ENCODE measurements at regions not wholly inside any gene's neighbourhood (a gene's known extent, or its start where the extent isn't known, plus 50 kb on each side); places are given as distances from the start of the nearest gene placed in this dataset.

- H3K79me2 ChIP-seq (ENCODE audit: insufficient read depth, low read length), result no peaks in the 10 kb centered on the region
- no peaks in the 10 kb centered on the region for H3K9me3 ChIP-seq (ENCODE audit: low read length)
- no peak overlapping the region for H3K4me2 ChIP-seq (ENCODE audit: low read length)
- 0 out of 2 replicates have a peak, but pooled peaks cover 3% of the 10 kb centered on the region for H3K27me3 ChIP-seq (ENCODE audit: insufficient read depth, low read length)
- no peaks in the 10 kb centered on the region for H4K20me1 ChIP-seq (ENCODE audit: insufficient read depth, low read length)
- H3K4me1 ChIP-seq (ENCODE audit: insufficient read depth, low read length, severe bottlenecking), result no peaks in the 10 kb centered on the region
- no peak overlapping the region for H2AFZ ChIP-seq (ENCODE audit: low read length)
- H3K27ac ChIP-seq (ENCODE audit: low read depth, low read length, poor library complexity, severe bottlenecking), result no peak overlapping the region
- H3K9ac ChIP-seq (ENCODE audit: low read length), result no peak overlapping the region
- H3K36me3 ChIP-seq (ENCODE audit: insufficient read depth, low read length), result no peaks in the 10 kb centered on the region
- no peak for TF ChIP-seq EZH2 (IDR thresholded peaks at IDR 0.05; ENCODE audit: borderline replicate concordance, low read length)
- TF ChIP-seq CTCF (IDR thresholded peaks at IDR 0.05; ENCODE audit: low read length), result no peak
- no peak overlapping the region for H3K4me3 ChIP-seq (ENCODE audit: low read depth, low read length, poor library complexity, severe bottlenecking)
- no peaks in the 10 kb centered on the region for H3F3A ChIP-seq (ENCODE audit: insufficient read depth, low read length)
- H3K9me2 ChIP-seq (ENCODE audit: low read depth, low read length), result no peaks in the 10 kb centered on the region
These were observed 403.0 kb downstream of the GADD45G start for GRCh38 chr9:90007516-90008440.

GRCh38 chr9:90009447-90009846, 404.6 kb downstream of the GADD45G start:
- H3K4me1 ChIP-seq (ENCODE audit: insufficient read depth, low read length, severe bottlenecking), result no peaks in the 10 kb centered on the region
- TF ChIP-seq EZH2 (IDR thresholded peaks at IDR 0.05; ENCODE audit: borderline replicate concordance, low read length) (no peak), CTCF (IDR thresholded peaks at IDR 0.05; ENCODE audit: low read length) (no peak)
- H3K4me2 ChIP-seq (ENCODE audit: low read length), result no peak overlapping the region
- H3K9ac ChIP-seq (ENCODE audit: low read length), result no peak overlapping the region
- no peaks in the 10 kb centered on the region for H3K36me3 ChIP-seq (ENCODE audit: insufficient read depth, low read length)
- no peak overlapping the region for H3K4me3 ChIP-seq (ENCODE audit: low read depth, low read length, poor library complexity, severe bottlenecking)
- H3K27ac ChIP-seq (ENCODE audit: low read depth, low read length, poor library complexity, severe bottlenecking), result no peak overlapping the region
- H2AFZ ChIP-seq (ENCODE audit: low read length), result no peak overlapping the region
- H3K27me3 ChIP-seq (ENCODE audit: insufficient read depth, low read length), result no peaks in the 10 kb centered on the region
- no peaks in the 10 kb centered on the region for H3K9me2 ChIP-seq (ENCODE audit: low read depth, low read length)
- no peaks in the 10 kb centered on the region for H3K9me3 ChIP-seq (ENCODE audit: low read length)
- H3F3A ChIP-seq (ENCODE audit: insufficient read depth, low read length), result no peaks in the 10 kb centered on the region
- H4K20me1 ChIP-seq (ENCODE audit: insufficient read depth, low read length), result no peaks in the 10 kb centered on the region
- H3K79me2 ChIP-seq (ENCODE audit: insufficient read depth, low read length), result no peaks in the 10 kb centered on the region

GRCh38 chr9:90010793-90011192, 406.0 kb downstream of the GADD45G start:
- H3K4me3 ChIP-seq (ENCODE audit: low read depth, low read length, poor library complexity, severe bottlenecking), result no peak overlapping the region
- no peaks in the 10 kb centered on the region for H3K79me2 ChIP-seq (ENCODE audit: insufficient read depth, low read length)
- H3K27me3 ChIP-seq (ENCODE audit: insufficient read depth, low read length), result no peaks in the 10 kb centered on the region
- H3K9me2 ChIP-seq (ENCODE audit: low read depth, low read length), result no peaks in the 10 kb centered on the region
- H3K4me1 ChIP-seq (ENCODE audit: insufficient read depth, low read length, severe bottlenecking), result no peaks in the 10 kb centered on the region
- H2AFZ ChIP-seq (ENCODE audit: low read length), result no peak overlapping the region
- no peak overlapping the region for H3K27ac ChIP-seq (ENCODE audit: low read depth, low read length, poor library complexity, severe bottlenecking)
- H3K4me2 ChIP-seq (ENCODE audit: low read length), result no peak overlapping the region
- H3F3A ChIP-seq (ENCODE audit: insufficient read depth, low read length), result no peaks in the 10 kb centered on the region
- H3K9me3 ChIP-seq (ENCODE audit: low read length), result no peaks in the 10 kb centered on the region
- no peaks in the 10 kb centered on the region for H4K20me1 ChIP-seq (ENCODE audit: insufficient read depth, low read length)
- H3K9ac ChIP-seq (ENCODE audit: low read length), result no peak overlapping the region
- no peak for TF ChIP-seq CTCF (IDR thresholded peaks at IDR 0.05; ENCODE audit: low read length)
- no peak for TF ChIP-seq EZH2 (IDR thresholded peaks at IDR 0.05; ENCODE audit: borderline replicate concordance, low read length)
- no peaks in the 10 kb centered on the region for H3K36me3 ChIP-seq (ENCODE audit: insufficient read depth, low read length)

Measured in OCI-LY1 (cell line).